Keratinocyte (primary cell): ENCODE measurements at regions not wholly inside any gene's neighbourhood (a gene's known extent, or its start where the extent isn't known, plus 50 kb on each side); places are given as distances from the start of the nearest gene placed in this dataset.
"Not testable (repeated sequence)": the region's sequence is repeated elsewhere in the genome, so short reads cannot be mapped to it uniquely, and the experiment has no call there.

Experiments
- CTCF ChIP-seq, 3 experiments: IDR thresholded peaks in 1 of 3; conservative IDR thresholded peaks in 1 of 3; optimal IDR thresholded peaks in 1 of 3; 2 replicates in 2 of 3; 3 replicates in 1 of 3; pipeline versions ENCODE3 to v1.5.1; 2011; ENCODE audit warnings: low read length in 3 of 3, mild to moderate bottlenecking in 3 of 3, moderate library complexity in 2 of 3, control low read depth in 1 of 3, inconsistent platforms in 1 of 3; ENCODE audit not compliant: insufficient read depth in 2 of 3; ENCODE audit errors: extremely low read depth in 1 of 3
- EZH2 ChIP-seq: IDR thresholded peaks from one replicate; pipeline ENCODE4 v1.6.1; 2012; ENCODE audit warnings: inconsistent platforms, mild to moderate bottlenecking, low read length, moderate library complexity

GRCh38 chr7:4507886-4508285, 174.2 kb upstream of the FOXK1 start:
- not testable (repeated sequence) for TF ChIP-seq CTCF (optimal IDR thresholded peaks at IDR 0.05 in 1 of 3, IDR thresholded peaks at IDR 0.05 in 1 of 3, conservative IDR thresholded peaks at IDR 0.05 in 1 of 3; ENCODE audit: extremely low read depth in 1 of 3, insufficient read depth in 2 of 3, low read length in 3 of 3); EZH2
